IPS-11a (cell line): ENCODE measurements at regions not wholly inside any gene's neighbourhood (a gene's known extent, or its start where the extent isn't known, plus 50 kb on each side); places are given as distances from the start of the nearest gene placed in this dataset.
"Not testable (repeated sequence)": the region's sequence is repeated elsewhere in the genome, so short reads cannot be mapped to it uniquely, and the experiment has no call there.

Experiments used
- H3K4me3 ChIP-seq: one replicate; pipeline ENCODE4 v1.5.1; 2013; ENCODE audit warnings: low read depth, low read length, control low read depth

DNA sequence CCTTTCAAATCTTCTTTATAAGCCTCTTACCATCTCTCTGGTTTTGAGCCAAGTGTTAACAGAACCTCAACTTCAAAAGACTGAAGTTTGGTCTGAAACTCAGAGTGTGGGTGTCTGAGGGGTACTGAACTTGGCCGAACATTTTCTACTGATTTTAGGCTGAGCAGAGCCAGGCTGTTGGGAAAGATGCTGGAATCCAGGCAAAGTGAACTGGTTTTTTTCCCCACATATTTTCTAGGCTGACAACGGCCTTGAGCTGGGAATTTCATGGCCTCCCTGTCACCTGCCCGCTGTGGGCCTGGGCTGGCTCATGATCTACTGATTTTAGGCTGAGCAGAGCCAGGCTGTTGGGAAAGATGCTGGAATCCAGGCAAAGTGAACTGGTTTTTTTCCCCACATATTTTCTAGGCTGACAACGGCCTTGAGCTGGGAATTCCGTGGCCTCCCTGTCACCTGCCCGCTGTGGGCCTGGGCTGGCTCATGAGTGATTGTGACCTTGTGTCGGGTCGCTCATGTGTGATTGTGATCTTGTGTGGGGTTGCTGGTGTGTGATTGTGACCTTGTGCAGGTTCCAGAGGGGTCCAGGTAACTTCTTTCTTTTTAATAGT is 204.4 kb downstream of the NPIPB11 start:
- H3K4me3 ChIP-seq, result not testable (repeated sequence)

DNA sequence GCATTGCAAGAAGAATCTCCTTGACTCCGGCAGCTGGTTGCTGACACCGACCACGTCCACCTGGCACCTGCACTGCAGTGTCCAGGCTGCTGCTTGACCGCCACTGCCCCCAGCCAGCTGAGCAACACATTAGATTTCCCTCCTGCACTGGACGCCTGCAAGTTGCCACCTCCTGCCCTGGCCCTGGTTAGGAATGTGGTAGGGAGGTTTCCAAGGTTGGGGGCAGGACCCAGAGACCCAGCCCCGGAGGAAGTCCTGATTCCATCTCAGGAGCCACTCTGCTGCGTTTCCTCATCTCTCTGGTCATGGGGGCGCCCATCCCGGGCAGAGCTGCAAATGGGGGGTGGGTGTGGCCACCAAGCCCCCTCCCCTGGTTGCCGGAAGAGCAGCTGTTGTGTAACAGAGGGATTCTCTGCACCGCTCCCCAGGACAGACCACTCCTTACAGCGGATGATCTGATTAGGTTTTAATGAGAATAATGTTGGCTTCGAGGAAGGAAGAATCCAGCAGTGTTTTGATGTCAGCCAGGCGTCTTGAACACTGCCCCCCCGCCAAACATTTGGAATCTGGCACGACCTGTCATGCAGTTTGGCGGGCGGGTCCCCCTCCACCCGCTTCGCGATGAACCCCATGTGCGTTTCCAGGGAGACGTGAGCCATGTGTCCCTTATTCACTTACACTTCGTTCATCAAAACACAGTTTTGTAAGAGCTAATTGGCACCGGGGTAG is 205.1 kb downstream of the NPIPB11 start:
- not testable (repeated sequence) for H3K4me3 ChIP-seq

DNA sequence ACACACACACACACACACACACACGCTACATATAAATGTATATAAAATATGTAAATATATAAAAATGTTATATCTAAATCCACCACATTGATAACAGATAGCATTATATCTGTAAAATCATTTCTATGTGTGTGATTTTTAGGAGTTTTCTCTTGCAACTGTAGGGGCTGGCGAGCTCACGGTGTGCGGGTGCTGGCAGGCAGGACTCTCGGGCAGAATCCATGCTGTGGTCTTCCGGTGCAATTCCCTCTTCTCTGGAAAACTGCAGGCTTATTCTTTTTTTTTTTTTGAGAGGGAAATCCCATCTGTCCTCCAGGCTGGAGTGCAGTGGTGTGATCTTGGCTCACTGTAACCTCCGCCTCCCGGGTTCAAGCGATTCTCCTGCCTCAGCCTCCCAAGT is 205.8 kb downstream of the NPIPB11 start:
- H3K4me3 ChIP-seq, result not testable (repeated sequence)

DNA sequence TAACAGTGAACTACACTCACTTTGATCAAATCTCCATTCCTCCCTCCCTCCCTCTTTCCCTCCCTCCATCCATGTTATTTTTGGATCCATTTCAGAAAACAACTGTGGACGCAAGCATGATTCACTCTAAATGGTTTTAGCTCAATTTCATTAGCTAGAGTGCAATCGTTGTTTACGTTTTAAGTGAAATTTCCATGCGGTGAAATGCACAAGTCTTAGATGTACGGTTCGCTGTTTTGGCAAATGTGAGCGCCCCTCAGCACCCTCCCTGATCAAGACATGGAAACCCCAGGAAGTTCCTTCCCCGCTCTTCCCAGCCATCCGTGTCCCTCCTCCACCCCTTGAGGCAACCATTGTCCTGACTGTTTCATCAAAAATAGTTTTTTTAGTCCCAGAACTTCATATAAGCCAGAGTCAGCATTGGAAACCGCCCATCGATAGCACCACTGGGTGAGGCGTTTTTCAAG is 206.3 kb downstream of the NPIPB11 start:
- not testable (repeated sequence) for H3K4me3 ChIP-seq

DNA sequence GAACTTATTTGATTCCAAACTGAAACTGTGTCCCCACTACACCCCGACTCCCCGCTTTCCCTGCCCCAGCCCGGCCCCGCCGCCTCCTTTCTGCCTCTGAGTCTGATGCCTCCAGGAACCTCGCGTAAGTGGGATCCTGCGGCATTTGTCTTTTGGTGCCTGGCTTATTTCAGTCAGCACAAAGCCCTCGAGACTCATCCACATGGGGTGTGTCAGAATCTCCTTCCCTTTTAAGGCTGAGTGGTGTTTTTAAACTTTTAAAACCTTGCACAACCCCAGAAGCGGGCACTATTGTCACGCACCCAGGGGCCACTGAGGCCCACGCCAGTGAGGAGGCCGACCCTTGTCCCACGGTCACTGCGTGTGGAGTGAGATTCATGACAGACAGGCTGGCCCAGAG is 206.9 kb downstream of the NPIPB11 start:
- H3K4me3 ChIP-seq, result not testable (repeated sequence)

DNA sequence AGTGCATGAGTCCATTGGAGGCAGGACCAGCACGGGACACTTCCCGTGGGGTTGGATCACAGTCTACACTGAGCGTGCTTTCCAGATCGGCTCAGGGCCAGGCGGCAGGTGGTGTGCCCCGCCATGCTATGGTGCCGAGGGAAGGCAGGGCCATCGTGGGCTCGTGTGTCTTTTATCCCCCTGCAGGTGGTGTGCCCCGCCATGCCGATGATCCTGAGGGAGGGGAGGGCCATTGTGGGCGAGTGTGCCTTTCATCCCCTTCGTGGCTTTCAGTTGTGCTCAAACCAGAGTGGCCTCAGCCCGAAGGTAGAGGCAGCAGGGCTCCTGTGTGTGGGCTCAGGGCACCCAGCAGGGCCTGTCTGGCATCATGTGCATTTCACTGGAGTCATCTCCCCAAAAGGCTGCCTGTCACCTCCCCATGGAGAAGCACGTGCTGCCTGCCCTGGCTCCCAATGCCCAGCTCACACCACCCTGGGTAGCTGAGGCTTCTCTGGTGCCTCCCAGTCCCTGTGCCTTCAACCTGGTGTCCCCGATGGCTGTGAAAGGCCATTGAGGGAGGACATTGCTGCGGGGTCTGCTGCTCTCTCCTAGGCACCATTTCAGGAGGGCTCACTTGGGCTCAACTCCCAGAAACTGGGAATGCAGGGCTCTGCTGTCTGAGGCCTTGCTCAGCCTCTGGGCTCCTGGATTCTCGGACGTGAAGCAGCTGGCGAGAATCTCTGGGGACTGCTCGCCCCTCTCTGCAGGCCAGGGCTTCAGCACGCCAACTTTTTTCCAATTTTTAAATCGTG is 207.6 kb downstream of the NPIPB11 start:
- H3K4me3 ChIP-seq, result no peak overlapping the region

DNA sequence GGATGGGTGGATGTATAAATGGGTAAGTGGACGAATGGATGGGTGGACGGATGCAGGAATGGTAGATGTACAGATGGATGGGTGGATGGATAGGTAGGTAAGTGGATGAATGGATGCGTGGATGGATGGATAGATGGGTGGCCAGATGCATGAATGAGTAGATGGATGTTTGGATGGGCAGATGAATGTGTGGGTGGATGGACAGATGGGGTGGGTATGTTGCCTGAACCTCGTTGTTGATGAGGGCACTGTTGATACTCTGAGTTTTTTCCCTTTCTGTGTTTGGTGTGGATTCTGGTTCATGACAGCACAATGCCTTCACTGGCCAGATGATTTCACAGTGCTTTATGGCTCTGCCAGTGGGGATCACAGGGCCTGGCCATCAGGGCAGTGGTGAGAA is 208.3 kb downstream of the NPIPB11 start:
- no peak overlapping the region for H3K4me3 ChIP-seq

DNA sequence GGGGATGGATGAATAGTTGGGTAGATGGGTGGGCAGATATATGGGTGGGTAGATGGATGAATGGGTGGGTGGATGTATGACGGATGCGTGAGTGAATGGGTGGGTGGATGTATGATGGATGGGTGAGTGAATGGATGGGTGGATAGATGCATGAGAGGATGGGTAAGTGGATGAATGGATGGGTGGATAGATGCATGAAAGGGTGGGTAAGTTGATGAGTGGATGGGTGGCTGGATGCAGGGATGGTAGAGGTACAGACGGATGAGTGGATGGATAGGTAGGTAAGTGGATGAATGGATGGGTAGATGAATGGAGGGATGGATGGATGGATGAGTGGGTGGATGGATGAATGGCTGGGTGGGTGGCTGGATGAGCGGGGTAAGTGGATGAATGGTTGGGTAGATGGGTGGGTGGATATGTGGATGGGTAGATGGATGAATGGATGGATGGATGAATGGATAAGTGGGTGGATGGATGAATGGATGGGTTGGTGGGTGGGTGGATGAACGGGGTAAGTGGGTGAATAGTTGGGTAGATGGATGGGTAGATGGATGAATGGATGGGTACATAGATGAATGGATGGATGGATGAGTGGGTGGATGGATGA is 208.9 kb downstream of the NPIPB11 start:
- not testable (repeated sequence) for H3K4me3 ChIP-seq

DNA sequence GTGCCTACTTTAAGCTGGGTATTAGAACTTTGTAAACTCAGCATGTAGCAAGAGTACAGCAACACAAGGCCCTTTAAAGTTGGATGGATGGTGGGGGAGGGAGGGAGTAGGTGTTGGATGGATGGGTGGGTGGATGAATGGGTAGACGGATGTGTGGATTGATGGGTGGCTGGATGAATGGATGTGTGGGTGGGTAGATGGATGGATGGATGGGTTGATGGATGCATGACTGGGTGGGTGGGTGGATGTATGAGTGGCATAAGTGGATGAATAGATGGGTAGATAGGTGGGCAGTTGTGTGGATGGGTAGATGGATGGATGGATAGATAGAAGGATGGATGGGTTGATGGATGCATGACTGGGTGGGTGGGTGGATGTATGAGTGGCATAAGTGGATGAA is 209.8 kb downstream of the NPIPB11 start:
- not testable (repeated sequence) for H3K4me3 ChIP-seq

DNA sequence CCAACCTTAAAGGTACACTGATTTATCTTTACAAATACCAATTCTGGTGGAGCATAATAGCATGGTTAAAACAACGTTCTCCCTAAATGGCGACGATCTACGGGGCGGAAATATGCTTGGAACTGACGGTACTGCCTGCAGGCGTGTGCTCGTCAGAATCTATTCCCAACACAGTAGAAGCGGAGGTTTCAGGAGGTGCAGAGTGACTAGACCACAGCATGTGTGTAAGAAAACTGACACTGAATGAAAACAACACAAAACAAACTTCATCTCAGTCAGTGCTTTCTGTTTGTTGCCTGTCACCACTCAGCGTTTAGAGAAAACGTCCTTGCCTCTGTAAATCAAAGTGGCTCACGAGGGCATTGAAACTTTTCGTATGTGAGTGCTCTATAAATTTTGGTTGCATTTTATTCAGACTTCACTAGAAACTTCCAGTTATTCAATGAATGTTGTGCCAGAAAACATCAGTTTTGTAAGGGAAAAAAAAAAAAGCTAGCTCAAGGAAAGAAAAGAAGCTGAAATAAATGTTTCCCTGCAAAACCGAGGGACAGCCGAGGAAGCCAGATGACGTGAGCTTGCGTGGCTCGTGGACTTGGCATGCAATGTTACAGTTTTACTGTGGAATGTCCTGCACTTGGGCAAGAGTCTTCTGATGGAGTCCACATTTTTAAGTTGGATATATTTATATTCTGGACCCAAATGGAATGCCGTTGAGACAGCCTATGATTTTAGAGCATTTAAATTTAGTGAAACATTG is 210.4 kb downstream of the LAT start:
- H3K4me3 ChIP-seq, result not testable (repeated sequence)

DNA sequence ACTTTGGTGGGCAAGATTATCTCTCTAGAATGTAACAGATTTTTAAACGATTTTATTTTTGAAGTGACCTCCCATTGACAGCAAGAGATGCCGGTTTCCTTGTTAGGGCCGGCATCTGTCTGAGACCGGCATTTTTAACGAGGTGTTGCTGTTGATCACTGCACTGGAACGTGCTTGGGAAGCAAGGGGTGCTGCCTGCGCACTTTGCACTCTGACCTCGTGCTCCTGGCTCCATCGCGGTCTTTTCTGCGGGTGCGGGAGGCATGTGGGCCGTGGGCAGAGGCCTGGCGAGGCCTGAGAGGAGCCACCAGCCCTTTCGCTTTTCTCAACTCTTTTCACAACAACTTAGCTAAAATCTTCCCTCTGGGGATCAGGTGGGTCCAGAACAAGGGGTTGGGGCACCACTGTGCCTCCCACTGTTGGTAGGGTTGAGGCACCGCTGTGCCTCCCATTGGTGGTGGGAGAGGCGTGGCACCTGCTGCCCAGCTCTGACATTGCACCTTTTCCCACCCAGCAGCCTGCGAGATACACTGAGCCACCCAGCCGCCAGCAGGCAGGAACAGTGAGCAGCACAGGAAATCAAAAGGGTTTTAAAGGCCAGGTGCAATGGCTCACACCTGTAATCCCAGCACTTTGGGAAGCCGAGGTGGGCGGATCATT is 209.5 kb downstream of the LAT start:
- not testable (repeated sequence) for H3K4me3 ChIP-seq

DNA sequence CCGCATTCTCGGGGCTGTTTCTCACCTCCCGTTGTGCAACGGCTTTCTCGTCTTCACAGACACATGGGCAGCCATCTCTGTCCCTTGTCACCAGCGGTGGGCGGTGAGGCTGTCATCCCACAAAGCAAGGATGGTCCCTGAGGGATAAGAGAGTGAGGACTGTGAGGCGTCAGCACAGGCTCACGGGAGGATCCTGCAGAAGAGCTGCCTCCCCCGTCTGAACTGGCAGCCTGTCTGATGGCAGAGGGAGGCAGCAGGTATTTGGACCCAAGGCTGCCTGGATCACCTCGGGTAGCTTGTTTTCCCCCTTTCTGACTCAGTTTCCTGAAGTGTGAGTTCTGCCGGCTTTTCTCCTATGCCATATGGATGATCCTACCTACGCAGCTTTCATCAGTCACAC is 208.8 kb downstream of the LAT start:
- H3K4me3 ChIP-seq, result not testable (repeated sequence)

DNA sequence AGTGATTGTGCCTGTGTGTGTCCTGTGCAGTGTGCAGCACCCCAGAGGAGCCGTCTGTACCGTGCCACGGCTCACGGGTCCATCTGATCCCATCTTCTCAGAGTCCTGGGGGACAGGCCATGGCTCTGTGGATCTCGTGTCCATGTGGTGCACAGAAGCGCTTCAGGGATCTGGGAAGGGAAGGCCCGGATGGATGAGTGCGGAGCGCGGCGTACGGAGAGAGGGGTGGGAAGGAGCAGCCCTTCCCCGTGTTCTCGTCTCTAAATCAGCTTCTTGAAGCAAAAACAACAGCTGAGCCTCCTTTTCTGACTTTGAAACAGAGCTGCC is 208.4 kb downstream of the LAT start:
- H3K4me3 ChIP-seq, result not testable (repeated sequence)

DNA sequence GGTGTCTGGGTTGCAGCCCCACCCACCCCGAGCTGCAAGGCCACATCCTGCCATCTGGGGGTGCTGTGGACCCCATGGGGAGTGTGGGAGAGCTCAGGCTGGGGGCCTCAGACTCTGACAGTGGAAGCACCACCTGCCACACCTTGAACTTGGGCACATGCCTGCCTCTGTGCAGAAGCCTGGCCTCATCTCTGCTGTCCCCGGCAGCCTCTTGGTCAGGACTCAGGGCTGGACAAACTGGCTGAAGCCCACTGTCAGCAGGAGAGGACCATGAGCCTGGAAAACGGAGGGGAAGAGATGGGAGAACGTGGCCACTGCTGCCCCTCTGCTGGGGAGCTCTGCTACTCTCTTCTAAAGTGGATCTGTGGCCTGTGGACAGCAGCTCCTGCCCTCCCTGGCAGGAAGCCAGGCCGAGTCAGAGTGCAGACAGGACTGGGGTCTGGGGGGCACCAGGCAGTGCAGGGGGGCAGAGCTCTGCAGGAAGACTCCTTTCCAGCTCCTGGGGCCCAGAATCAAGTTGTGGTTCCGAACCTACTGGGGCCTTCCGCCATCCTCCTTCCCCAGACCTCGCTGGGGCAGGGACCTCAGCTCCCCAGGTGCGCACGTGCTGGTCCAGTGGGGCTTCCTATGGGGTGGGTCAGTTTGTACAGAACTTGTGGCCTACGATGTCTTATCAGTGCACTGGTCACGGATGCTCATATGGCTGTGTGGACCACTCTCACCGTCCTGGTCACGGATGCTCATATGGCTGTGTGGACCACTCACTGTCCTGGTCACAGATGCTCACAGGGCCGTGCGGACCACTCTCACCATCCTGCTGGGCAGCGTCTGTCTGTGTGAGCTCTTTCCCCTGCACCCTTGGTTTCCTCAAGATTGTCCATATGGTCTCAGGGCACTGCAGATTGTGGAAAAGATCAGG is 207.7 kb downstream of the LAT start:
- H3K4me3 ChIP-seq, result no peak overlapping the region

DNA sequence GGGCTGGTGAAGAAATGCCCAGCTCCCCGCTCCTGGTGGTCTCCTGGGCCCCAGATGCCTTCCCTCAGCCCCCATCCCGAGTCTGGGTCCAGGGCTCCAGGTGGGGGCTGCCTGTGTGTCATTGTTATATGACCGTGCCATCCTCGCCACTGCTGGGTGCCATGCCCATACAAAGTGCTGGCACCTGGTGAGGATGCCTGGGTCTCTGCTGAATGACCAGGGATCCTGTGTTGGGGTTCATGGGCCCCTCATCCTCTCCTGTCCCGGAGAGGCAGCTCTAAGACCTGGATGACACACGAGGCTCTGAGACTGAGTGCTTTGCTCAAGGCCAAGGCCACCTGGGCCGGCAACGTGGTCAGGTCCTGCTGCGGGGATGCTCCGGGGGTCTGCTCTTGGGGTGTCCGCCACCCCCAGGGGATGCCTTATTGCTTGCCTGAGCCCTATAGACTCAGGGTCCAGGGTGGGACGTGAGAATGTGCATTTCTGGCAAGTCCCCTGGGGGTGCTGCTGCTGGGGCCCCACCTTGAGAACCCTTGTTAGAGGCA is 206.9 kb downstream of the LAT start:
- not testable (repeated sequence) for H3K4me3 ChIP-seq

DNA sequence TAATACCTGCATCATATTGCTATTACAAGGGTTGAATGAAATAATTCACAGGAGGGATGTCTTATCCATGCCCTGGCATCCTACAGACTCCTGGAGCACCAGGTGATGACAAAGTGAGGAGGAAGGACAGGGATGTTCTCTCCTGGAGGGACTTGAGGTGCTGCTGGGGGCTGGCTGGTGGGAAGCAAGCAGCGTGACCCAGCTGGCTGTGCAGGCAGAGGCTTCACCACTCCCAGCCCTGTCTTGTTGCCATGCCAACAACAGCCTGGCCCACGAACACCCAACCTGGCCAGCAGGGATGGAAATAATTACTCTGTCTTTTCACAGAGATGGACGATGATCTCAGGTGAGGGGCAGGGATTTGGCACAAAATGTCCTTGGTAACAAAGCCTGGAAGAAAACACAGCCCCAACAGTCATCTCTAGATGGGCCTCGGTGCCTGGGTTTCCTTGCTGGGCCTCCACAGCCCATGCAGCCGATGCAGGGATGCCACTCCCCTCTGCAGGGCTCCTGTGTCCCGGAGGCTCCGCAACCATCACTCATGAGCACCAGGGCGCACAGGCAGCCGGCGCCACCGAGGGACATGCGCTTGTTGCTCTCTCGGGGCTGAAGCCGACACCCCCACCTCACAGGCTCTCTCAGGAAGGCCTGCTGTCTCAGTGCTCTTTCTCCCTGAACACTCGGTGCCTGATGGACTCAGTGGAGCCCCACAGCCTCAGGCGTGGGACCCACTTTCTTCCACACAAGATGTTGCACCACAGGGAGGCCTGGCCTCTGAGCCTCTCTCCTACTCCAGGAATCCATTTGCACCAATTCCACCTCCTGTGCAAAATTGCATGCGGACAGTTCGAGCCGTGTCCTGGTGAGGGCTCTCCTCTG is 205.9 kb downstream of the LAT start:
- H3K4me3 ChIP-seq, result not testable (repeated sequence)

DNA sequence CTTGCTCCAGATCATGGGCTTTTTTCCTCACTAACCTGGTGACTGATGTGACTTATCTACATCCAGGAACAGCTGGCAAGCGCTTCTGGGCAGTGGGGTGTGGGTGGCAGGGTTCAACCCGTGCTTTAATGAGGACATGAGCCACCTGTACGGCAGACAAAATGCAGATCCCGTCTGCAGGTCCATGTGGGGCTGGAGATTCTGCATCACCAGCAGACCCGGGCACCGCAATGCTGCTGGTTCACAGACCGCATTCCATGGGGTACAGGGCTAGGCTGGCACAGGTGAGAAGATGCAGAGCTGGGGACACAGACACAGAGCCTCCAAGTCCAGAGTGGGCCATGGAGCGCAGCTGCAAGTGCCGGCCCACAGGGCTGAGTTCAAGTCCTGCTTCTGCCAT is 204.0 kb downstream of the LAT start:
- H3K4me3 ChIP-seq, result not testable (repeated sequence)
